HEK293T (cell line): ENCODE measurements at regions not wholly inside any gene's neighbourhood (a gene's known extent, or its start where the extent isn't known, plus 50 kb on each side); places are given as distances from the start of the nearest gene placed in this dataset.

Experiments used
- ARNT ChIP-seq: fragments of 450-650 bp; IDR thresholded peaks from 2 replicates; pipeline ENCODE4 v1.6.1; 2017; ENCODE audit warnings: mild to moderate bottlenecking
- BHLHE40 ChIP-seq: fragments of 450-650 bp; IDR thresholded peaks from 2 replicates; pipeline ENCODE4 v1.6.1; 2016; ENCODE audit warnings: mild to moderate bottlenecking, moderate library complexity, borderline replicate concordance
- L3MBTL2 ChIP-seq: fragments of 450-650 bp; conservative IDR thresholded peaks from 2 replicates; pipeline ENCODE4 v1.6.1; 2016; ENCODE audit warnings: mild to moderate bottlenecking
- NFRKB ChIP-seq: fragments of 450-650 bp; IDR thresholded peaks from 2 replicates; pipeline ENCODE4 v1.6.1; 2016; ENCODE audit warnings: mild to moderate bottlenecking, moderate library complexity
- PKNOX1 ChIP-seq: fragments of 450-650 bp; IDR thresholded peaks from 2 replicates; pipeline ENCODE4 v1.6.1; 2016
- SP1 ChIP-seq: fragments of 450-650 bp; IDR thresholded peaks from 2 replicates; pipeline ENCODE4 v1.6.1; 2017
- ZNF384 ChIP-seq: fragments of 450-650 bp; IDR thresholded peaks from 2 replicates; pipeline ENCODE4 v1.6.1; 2016

GRCh38 chr17:5780476-5780875, 196.2 kb upstream of the NLRP1 start:
- TF ChIP-seq ZNF384 (no peak), NFRKB (no peak), PKNOX1 (no peak), BHLHE40 (no peak), ARNT (no peak), L3MBTL2 (no peak), SP1 (no peak)
